ENCODE measurements at regions not wholly inside any gene's neighbourhood (a gene's known extent, or its start where the extent isn't known, plus 50 kb on each side); places are given as distances from the start of the nearest gene placed in this dataset.

- peak in 1 of 2 donors; percentile 34 for DNase-seq
- no peaks in the 10 kb centered on the region for H3K27me3 ChIP-seq (ENCODE audit: control insufficient read depth, insufficient read depth, low read length)
- WGBS (ENCODE audit: insufficient coverage, low lambda C conversion rate): 80% methylated on average over 1 of the region's 2 CpGs
- peaks cover 4% of the 10 kb centered on the region for H3K9me3 ChIP-seq (ENCODE audit: control insufficient read depth, low read depth, low read length)
- peak overlapping the region; percentile 73 for H3K27ac ChIP-seq (ENCODE audit: low read length)
- no peak overlapping the region for H3K4me3 ChIP-seq (ENCODE audit: low read length)
- peaks cover 15% of the 10 kb centered on the region for H3K4me1 ChIP-seq (ENCODE audit: control insufficient read depth, insufficient read depth, low read length)
- no peaks in the 10 kb centered on the region for H3K36me3 ChIP-seq (ENCODE audit: control insufficient read depth, insufficient read depth, low read length)
Observed at GRCh38 chr15:93830221-93831080, 400.9 kb upstream of the MCTP2 start.

GRCh38 chr15:93829115-93829870 lies 402.1 kb upstream of the MCTP2 start:
- Histone ChIP-seq H3K4me1 (ENCODE audit: control insufficient read depth, insufficient read depth, low read length) (peaks cover 15% of the 10 kb centered on the region), H3K36me3 (ENCODE audit: control insufficient read depth, insufficient read depth, low read length) (no peaks in the 10 kb centered on the region), H3K27ac (ENCODE audit: low read length) (peak overlapping the region; percentile 77), H3K4me3 (ENCODE audit: low read length) (no peak overlapping the region), H3K9me3 (ENCODE audit: control insufficient read depth, low read depth, low read length) (peaks cover 4% of the 10 kb centered on the region), H3K27me3 (ENCODE audit: control insufficient read depth, insufficient read depth, low read length) (no peaks in the 10 kb centered on the region)
- DNase-seq: peak; percentile 88 to 89
- WGBS (ENCODE audit: insufficient coverage, low lambda C conversion rate): no CpG with 5 or more reads among the region's 10 CpGs

GRCh38 chr15:93826790-93827189 lies 404.6 kb upstream of the MCTP2 start:
- no peak overlapping the region for H3K27ac ChIP-seq (ENCODE audit: low read length)
- no peak overlapping the region for H3K4me3 ChIP-seq (ENCODE audit: low read length)
- no peaks in the 10 kb centered on the region for H3K36me3 ChIP-seq (ENCODE audit: control insufficient read depth, insufficient read depth, low read length)
- WGBS (ENCODE audit: insufficient coverage, low lambda C conversion rate): 60% methylated on average over 1 of the region's 4 CpGs
- no peak for DNase-seq
- peaks cover 4% of the 10 kb centered on the region for H3K9me3 ChIP-seq (ENCODE audit: control insufficient read depth, low read depth, low read length)
- H3K27me3 ChIP-seq (ENCODE audit: control insufficient read depth, insufficient read depth, low read length): no peaks in the 10 kb centered on the region
- peaks cover 15% of the 10 kb centered on the region for H3K4me1 ChIP-seq (ENCODE audit: control insufficient read depth, insufficient read depth, low read length)

GRCh38 chr15:93826293-93826692 lies 405.1 kb upstream of the MCTP2 start:
- no CpG with 5 or more reads among the region's 3 CpGs for WGBS (ENCODE audit: insufficient coverage, low lambda C conversion rate)
- peaks cover 4% of the 10 kb centered on the region for H3K9me3 ChIP-seq (ENCODE audit: control insufficient read depth, low read depth, low read length)

GRCh38 chr15:93825682-93826081 lies 405.7 kb upstream of the MCTP2 start:
- H3K27me3 ChIP-seq (ENCODE audit: control insufficient read depth, insufficient read depth, low read length): no peaks in the 10 kb centered on the region
- H3K4me3 ChIP-seq (ENCODE audit: low read length): no peak overlapping the region
- H3K36me3 ChIP-seq (ENCODE audit: control insufficient read depth, insufficient read depth, low read length): no peaks in the 10 kb centered on the region
- no peak overlapping the region for H3K27ac ChIP-seq (ENCODE audit: low read length)
- H3K9me3 ChIP-seq (ENCODE audit: control insufficient read depth, low read depth, low read length): peaks cover 4% of the 10 kb centered on the region
- H3K4me1 ChIP-seq (ENCODE audit: control insufficient read depth, insufficient read depth, low read length): peaks cover 14% of the 10 kb centered on the region
- 100% methylated on average over 1 of the region's 4 CpGs for WGBS (ENCODE audit: insufficient coverage, low lambda C conversion rate)
- DNase-seq: no peak

More at GRCh38 chr15:93826293-93826692, 405.1 kb upstream of the MCTP2 start:
- no peak for DNase-seq
- no peaks in the 10 kb centered on the region for H3K36me3 ChIP-seq (ENCODE audit: control insufficient read depth, insufficient read depth, low read length)
- no peak overlapping the region for H3K27ac ChIP-seq (ENCODE audit: low read length)
- H3K4me1 ChIP-seq (ENCODE audit: control insufficient read depth, insufficient read depth, low read length): peaks cover 15% of the 10 kb centered on the region
- no peaks in the 10 kb centered on the region for H3K27me3 ChIP-seq (ENCODE audit: control insufficient read depth, insufficient read depth, low read length)
- H3K4me3 ChIP-seq (ENCODE audit: low read length): no peak overlapping the region

GRCh38 chr15:93823971-93824913 lies 407.1 kb upstream of the MCTP2 start:
- H3K4me3 ChIP-seq (ENCODE audit: low read length): no peak overlapping the region
- no CpG with 5 or more reads among the region's 9 CpGs for WGBS (ENCODE audit: insufficient coverage, low lambda C conversion rate)
- H3K9me3 ChIP-seq (ENCODE audit: control insufficient read depth, low read depth, low read length): no peaks in the 10 kb centered on the region
- no peak for DNase-seq
- no peaks in the 10 kb centered on the region for H3K27me3 ChIP-seq (ENCODE audit: control insufficient read depth, insufficient read depth, low read length)
- no peaks in the 10 kb centered on the region for H3K36me3 ChIP-seq (ENCODE audit: control insufficient read depth, insufficient read depth, low read length)
- peaks cover 6% of the 10 kb centered on the region for H3K4me1 ChIP-seq (ENCODE audit: control insufficient read depth, insufficient read depth, low read length)
- no peak overlapping the region for H3K27ac ChIP-seq (ENCODE audit: low read length)

GRCh38 chr15:93820566-93820965 lies 410.8 kb upstream of the MCTP2 start:
- no peaks in the 10 kb centered on the region for H3K9me3 ChIP-seq (ENCODE audit: control insufficient read depth, low read depth, low read length)

GRCh38 chr15:93819826-93820225 lies 411.5 kb upstream of the MCTP2 start:
- no peak for DNase-seq
- H3K27me3 ChIP-seq (ENCODE audit: control insufficient read depth, insufficient read depth, low read length): no peaks in the 10 kb centered on the region
- no peaks in the 10 kb centered on the region for H3K9me3 ChIP-seq (ENCODE audit: control insufficient read depth, low read depth, low read length)
- no peak overlapping the region for H3K4me3 ChIP-seq (ENCODE audit: low read length)
- no peak overlapping the region for H3K27ac ChIP-seq (ENCODE audit: low read length)
- no peaks in the 10 kb centered on the region for H3K4me1 ChIP-seq (ENCODE audit: control insufficient read depth, insufficient read depth, low read length)
- no peaks in the 10 kb centered on the region for H3K36me3 ChIP-seq (ENCODE audit: control insufficient read depth, insufficient read depth, low read length)
- 90% methylated on average over 2 of the region's 4 CpGs for whole genome bisulfite sequencing (ENCODE audit: insufficient coverage, low lambda C conversion rate)

More at GRCh38 chr15:93820566-93820965, 410.8 kb upstream of the MCTP2 start:
- 80% methylated on average over 1 of the region's 4 CpGs for WGBS (ENCODE audit: insufficient coverage, low lambda C conversion rate)
- H3K4me3 ChIP-seq (ENCODE audit: low read length): no peak overlapping the region
- no peaks in the 10 kb centered on the region for H3K36me3 ChIP-seq (ENCODE audit: control insufficient read depth, insufficient read depth, low read length)
- H3K4me1 ChIP-seq (ENCODE audit: control insufficient read depth, insufficient read depth, low read length): no peaks in the 10 kb centered on the region
- DNase-seq: no peak
- H3K27ac ChIP-seq (ENCODE audit: low read length): no peak overlapping the region
- no peaks in the 10 kb centered on the region for H3K27me3 ChIP-seq (ENCODE audit: control insufficient read depth, insufficient read depth, low read length)

- H3K27me3 ChIP-seq (ENCODE audit: control insufficient read depth, insufficient read depth, low read length): no peaks in the 10 kb centered on the region
- H3K36me3 ChIP-seq (ENCODE audit: control insufficient read depth, insufficient read depth, low read length): no peaks in the 10 kb centered on the region
- no peak overlapping the region for H3K4me3 ChIP-seq (ENCODE audit: low read length)
- H3K4me1 ChIP-seq (ENCODE audit: control insufficient read depth, insufficient read depth, low read length): no peaks in the 10 kb centered on the region
- H3K9me3 ChIP-seq (ENCODE audit: control insufficient read depth, low read depth, low read length): no peaks in the 10 kb centered on the region
- H3K27ac ChIP-seq (ENCODE audit: low read length): no peak overlapping the region
- no peak for DNase-seq
Observed at GRCh38 chr15:93816815-93817214, 414.5 kb upstream of the MCTP2 start.

GRCh38 chr15:93811305-93811704 lies 420.1 kb upstream of the MCTP2 start:
- Histone ChIP-seq H3K9me3 (ENCODE audit: control insufficient read depth, low read depth, low read length) (no peaks in the 10 kb centered on the region), H3K4me3 (ENCODE audit: low read length) (no peak overlapping the region), H3K4me1 (ENCODE audit: control insufficient read depth, insufficient read depth, low read length) (no peaks in the 10 kb centered on the region), H3K27me3 (ENCODE audit: control insufficient read depth, insufficient read depth, low read length) (no peaks in the 10 kb centered on the region), H3K27ac (ENCODE audit: low read length) (no peak overlapping the region), H3K36me3 (ENCODE audit: control insufficient read depth, insufficient read depth, low read length) (no peaks in the 10 kb centered on the region)
- DNase-seq: no peak
- 100% methylated on average over 1 of the region's 5 CpGs for WGBS (ENCODE audit: insufficient coverage, low lambda C conversion rate)
